Adrenal gland (tissue), 5 donors: ENCODE measurements at regions not wholly inside any gene's neighbourhood (a gene's known extent, or its start where the extent isn't known, plus 50 kb on each side); places are given as distances from the start of the nearest gene placed in this dataset.
"Not testable (repeated sequence)": the region's sequence is repeated elsewhere in the genome, so short reads cannot be mapped to it uniquely, and the experiment has no call there.

ENCODE experiments used
- POLR2A ChIP-seq, 2 donors: fragments of 450-650 bp; IDR thresholded peaks; one replicate each; pipeline ENCODE4 v1.6.1; 2017; ENCODE audit warnings: antibody characterized with exemption in 2 of 2, mild to moderate bottlenecking in 2 of 2, moderate library complexity in 1 of 2
- TF ChIP-seq, protein P1 (sequence below), 6 experiments: fragments of 450-650 bp in 4 of 6; fragments of 200-600 bp in 2 of 6; sonication (generic) in 1 of 6; IDR thresholded peaks; 1 replicate in 5 of 6; 2 replicates in 1 of 6; pipeline versions ENCODE4 v1.5.1 to v1.8.0; 2016 to 2021; ENCODE audit warnings: antibody characterized with exemption in 6 of 6, mild to moderate bottlenecking in 2 of 6, moderate library complexity in 1 of 6
- donor health status: DM: no; HTN: no; CAD: no.

DNA sequence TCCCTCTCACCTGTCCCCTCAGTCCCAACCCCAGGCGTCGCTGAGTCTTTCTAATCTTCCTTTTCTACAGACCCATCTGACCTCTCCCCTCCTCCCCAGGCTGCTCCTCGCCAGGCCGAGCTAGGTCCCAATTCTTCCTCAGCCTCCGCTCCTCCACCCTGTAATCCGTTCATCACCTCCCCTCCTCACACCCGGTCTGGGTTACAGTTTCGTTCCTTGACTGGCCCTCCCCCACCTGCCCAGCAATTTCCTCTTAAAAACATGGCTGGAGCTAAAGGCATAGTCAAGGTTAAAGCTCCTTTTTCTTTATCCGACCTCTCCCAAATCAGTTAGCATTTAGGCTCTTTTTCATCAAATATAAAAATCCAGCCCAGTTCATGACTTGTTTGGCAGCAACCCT, 262.0 kb downstream of the SMARCA2 start:
- TF ChIP-seq, protein P1, sequence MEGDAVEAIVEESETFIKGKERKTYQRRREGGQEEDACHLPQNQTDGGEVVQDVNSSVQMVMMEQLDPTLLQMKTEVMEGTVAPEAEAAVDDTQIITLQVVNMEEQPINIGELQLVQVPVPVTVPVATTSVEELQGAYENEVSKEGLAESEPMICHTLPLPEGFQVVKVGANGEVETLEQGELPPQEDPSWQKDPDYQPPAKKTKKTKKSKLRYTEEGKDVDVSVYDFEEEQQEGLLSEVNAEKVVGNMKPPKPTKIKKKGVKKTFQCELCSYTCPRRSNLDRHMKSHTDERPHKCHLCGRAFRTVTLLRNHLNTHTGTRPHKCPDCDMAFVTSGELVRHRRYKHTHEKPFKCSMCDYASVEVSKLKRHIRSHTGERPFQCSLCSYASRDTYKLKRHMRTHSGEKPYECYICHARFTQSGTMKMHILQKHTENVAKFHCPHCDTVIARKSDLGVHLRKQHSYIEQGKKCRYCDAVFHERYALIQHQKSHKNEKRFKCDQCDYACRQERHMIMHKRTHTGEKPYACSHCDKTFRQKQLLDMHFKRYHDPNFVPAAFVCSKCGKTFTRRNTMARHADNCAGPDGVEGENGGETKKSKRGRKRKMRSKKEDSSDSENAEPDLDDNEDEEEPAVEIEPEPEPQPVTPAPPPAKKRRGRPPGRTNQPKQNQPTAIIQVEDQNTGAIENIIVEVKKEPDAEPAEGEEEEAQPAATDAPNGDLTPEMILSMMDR (IDR thresholded peaks at IDR 0.05), result not testable (repeated sequence)
- not testable (repeated sequence) for TF ChIP-seq POLR2A (IDR thresholded peaks at IDR 0.05)
